ENCODE measurements at regions not wholly inside any gene's neighbourhood (a gene's known extent, or its start where the extent isn't known, plus 50 kb on each side); places are given as distances from the start of the nearest gene placed in this dataset.

- no peak overlapping the region for H3K4me3 ChIP-seq (ENCODE audit: low read length)
- H3K27ac ChIP-seq (ENCODE audit: low read length): no peak overlapping the region
- no peak for DNase-seq
- no peaks in the 10 kb centered on the region for H3K36me3 ChIP-seq (ENCODE audit: control insufficient read depth, insufficient read depth, low read length)
- WGBS (ENCODE audit: insufficient coverage): 100% methylated on average over 1 of the region's 5 CpGs
- H3K4me1 ChIP-seq (ENCODE audit: control insufficient read depth, insufficient read depth, low read length): no peaks in the 10 kb centered on the region
- H3K27me3 ChIP-seq (ENCODE audit: control insufficient read depth, insufficient read depth, low read length): no peaks in the 10 kb centered on the region
- H3K9me3 ChIP-seq (replicated peaks; ENCODE audit: control insufficient read depth, low read depth, low read length): peaks cover 12% of the 10 kb centered on the region
These were observed 82.9 kb upstream of the VASH1 start for GRCh38 chr14:76678244-76678800.

GRCh38 chr14:76682367-76682766 is 78.9 kb upstream of the VASH1 start:
- H3K27ac ChIP-seq (ENCODE audit: low read length): no peak overlapping the region
- H3K36me3 ChIP-seq (ENCODE audit: control insufficient read depth, insufficient read depth, low read length): no peaks in the 10 kb centered on the region
- H3K4me1 ChIP-seq (ENCODE audit: control insufficient read depth, insufficient read depth, low read length): no peaks in the 10 kb centered on the region
- no peak overlapping the region for H3K4me3 ChIP-seq (ENCODE audit: low read length)
- no peak for DNase-seq
- no CpG with 5 or more reads among the region's 3 CpGs for WGBS (ENCODE audit: insufficient coverage)
- peaks cover 13% of the 10 kb centered on the region for H3K9me3 ChIP-seq (replicated peaks; ENCODE audit: control insufficient read depth, low read depth, low read length)
- H3K27me3 ChIP-seq (ENCODE audit: control insufficient read depth, insufficient read depth, low read length): no peaks in the 10 kb centered on the region

GRCh38 chr14:76686646-76687045 is 74.6 kb upstream of the VASH1 start:
- Histone ChIP-seq H3K27me3 (ENCODE audit: control insufficient read depth, insufficient read depth, low read length) (no peaks in the 10 kb centered on the region), H3K36me3 (ENCODE audit: control insufficient read depth, insufficient read depth, low read length) (no peaks in the 10 kb centered on the region), H3K4me3 (ENCODE audit: low read length) (no peak overlapping the region), H3K4me1 (ENCODE audit: control insufficient read depth, insufficient read depth, low read length) (no peaks in the 10 kb centered on the region), H3K9me3 (replicated peaks; ENCODE audit: control insufficient read depth, low read depth, low read length) (peaks cover 17% of the 10 kb centered on the region), H3K27ac (ENCODE audit: low read length) (no peak overlapping the region)
- no peak for DNase-seq
- no CpG with 5 or more reads among the region's 1 CpG for WGBS (ENCODE audit: insufficient coverage)

- Histone ChIP-seq H3K27ac (ENCODE audit: low read length) (no peak overlapping the region), H3K9me3 (replicated peaks; ENCODE audit: control insufficient read depth, low read depth, low read length) (peaks cover 10% of the 10 kb centered on the region)
These were observed 73.5 kb upstream of the VASH1 start for GRCh38 chr14:76687611-76688382.

GRCh38 chr14:76688383-76688671 is 72.9 kb upstream of the VASH1 start:
- Histone ChIP-seq H3K27ac (ENCODE audit: low read length) (no peak overlapping the region), H3K4me1 (ENCODE audit: control insufficient read depth, insufficient read depth, low read length) (no peaks in the 10 kb centered on the region), H3K27me3 (ENCODE audit: control insufficient read depth, insufficient read depth, low read length) (no peaks in the 10 kb centered on the region), H3K9me3 (replicated peaks; ENCODE audit: control insufficient read depth, low read depth, low read length) (peaks cover 5% of the 10 kb centered on the region), H3K4me3 (ENCODE audit: low read length) (no peak overlapping the region), H3K36me3 (ENCODE audit: control insufficient read depth, insufficient read depth, low read length) (no peaks in the 10 kb centered on the region)
- WGBS (ENCODE audit: insufficient coverage): no CpG with 5 or more reads among the region's 2 CpGs
- no peak for DNase-seq

More at GRCh38 chr14:76687611-76688382, 73.5 kb upstream of the VASH1 start:
- no peaks in the 10 kb centered on the region for H3K36me3 ChIP-seq (ENCODE audit: control insufficient read depth, insufficient read depth, low read length)
- WGBS (ENCODE audit: insufficient coverage): 69% methylated on average over 5 of the region's 7 CpGs
- H3K4me3 ChIP-seq (ENCODE audit: low read length): no peak overlapping the region
- DNase-seq: no peak
- no peaks in the 10 kb centered on the region for H3K27me3 ChIP-seq (ENCODE audit: control insufficient read depth, insufficient read depth, low read length)
- no peaks in the 10 kb centered on the region for H3K4me1 ChIP-seq (ENCODE audit: control insufficient read depth, insufficient read depth, low read length)

GRCh38 chr14:76690502-76691105 is 70.7 kb upstream of the VASH1 start:
- H3K4me3 ChIP-seq (ENCODE audit: low read length): no peak overlapping the region
- peaks cover 4% of the 10 kb centered on the region for H3K9me3 ChIP-seq (replicated peaks; ENCODE audit: control insufficient read depth, low read depth, low read length)
- no peak for DNase-seq
- H3K36me3 ChIP-seq (ENCODE audit: control insufficient read depth, insufficient read depth, low read length): no peaks in the 10 kb centered on the region
- 91% methylated on average over 10 of the region's 11 CpGs for WGBS (ENCODE audit: insufficient coverage)
- no peak overlapping the region for H3K27ac ChIP-seq (ENCODE audit: low read length)
- H3K4me1 ChIP-seq (ENCODE audit: control insufficient read depth, insufficient read depth, low read length): no peaks in the 10 kb centered on the region
- H3K27me3 ChIP-seq (ENCODE audit: control insufficient read depth, insufficient read depth, low read length): no peaks in the 10 kb centered on the region

- no peaks in the 10 kb centered on the region for H3K27me3 ChIP-seq (ENCODE audit: control insufficient read depth, insufficient read depth, low read length)
- H3K9me3 ChIP-seq (replicated peaks; ENCODE audit: control insufficient read depth, low read depth, low read length): no peaks in the 10 kb centered on the region
- DNase-seq: no peak
- whole genome bisulfite sequencing (ENCODE audit: insufficient coverage): 81% methylated on average over 7 of the region's 10 CpGs
- no peak overlapping the region for H3K27ac ChIP-seq (ENCODE audit: low read length)
- H3K36me3 ChIP-seq (ENCODE audit: control insufficient read depth, insufficient read depth, low read length): no peaks in the 10 kb centered on the region
- no peaks in the 10 kb centered on the region for H3K4me1 ChIP-seq (ENCODE audit: control insufficient read depth, insufficient read depth, low read length)
- no peak overlapping the region for H3K4me3 ChIP-seq (ENCODE audit: low read length)
These were observed 67.2 kb upstream of the VASH1 start for GRCh38 chr14:76694106-76694505.

GRCh38 chr14:76695263-76695920 is 65.9 kb upstream of the VASH1 start:
- WGBS (ENCODE audit: insufficient coverage): 73% methylated on average over 6 of the region's 10 CpGs
- H3K4me1 ChIP-seq (ENCODE audit: control insufficient read depth, insufficient read depth, low read length): no peaks in the 10 kb centered on the region
- no peak for DNase-seq
- no peaks in the 10 kb centered on the region for H3K27me3 ChIP-seq (ENCODE audit: control insufficient read depth, insufficient read depth, low read length)
- H3K36me3 ChIP-seq (ENCODE audit: control insufficient read depth, insufficient read depth, low read length): no peaks in the 10 kb centered on the region
- H3K9me3 ChIP-seq (replicated peaks; ENCODE audit: control insufficient read depth, low read depth, low read length): no peaks in the 10 kb centered on the region
- no peak overlapping the region for H3K27ac ChIP-seq (ENCODE audit: low read length)
- no peak overlapping the region for H3K4me3 ChIP-seq (ENCODE audit: low read length)

GRCh38 chr14:76696361-76696760 is 64.9 kb upstream of the VASH1 start:
- no peaks in the 10 kb centered on the region for H3K4me1 ChIP-seq (ENCODE audit: control insufficient read depth, insufficient read depth, low read length)
- no peak overlapping the region for H3K4me3 ChIP-seq (ENCODE audit: low read length)
- H3K9me3 ChIP-seq (replicated peaks; ENCODE audit: control insufficient read depth, low read depth, low read length): no peaks in the 10 kb centered on the region
- H3K27me3 ChIP-seq (ENCODE audit: control insufficient read depth, insufficient read depth, low read length): peaks cover 2% of the 10 kb centered on the region
- DNase-seq: no peak
- no peaks in the 10 kb centered on the region for H3K36me3 ChIP-seq (ENCODE audit: control insufficient read depth, insufficient read depth, low read length)
- H3K27ac ChIP-seq (ENCODE audit: low read length): no peak overlapping the region
- 84% methylated on average over 3 of the region's 3 CpGs for WGBS (ENCODE audit: insufficient coverage)

GRCh38 chr14:76696791-76697190 is 64.5 kb upstream of the VASH1 start:
- Histone ChIP-seq H3K9me3 (replicated peaks; ENCODE audit: control insufficient read depth, low read depth, low read length) (no peaks in the 10 kb centered on the region), H3K36me3 (ENCODE audit: control insufficient read depth, insufficient read depth, low read length) (no peaks in the 10 kb centered on the region), H3K4me1 (ENCODE audit: control insufficient read depth, insufficient read depth, low read length) (no peaks in the 10 kb centered on the region), H3K27me3 (ENCODE audit: control insufficient read depth, insufficient read depth, low read length) (peaks cover 4% of the 10 kb centered on the region), H3K4me3 (ENCODE audit: low read length) (no peak overlapping the region), H3K27ac (ENCODE audit: low read length) (no peak overlapping the region)
- no peak for DNase-seq
- 85% methylated on average over 5 of the region's 5 CpGs for WGBS (ENCODE audit: insufficient coverage)
